ENCODE measurements at regions not wholly inside any gene's neighbourhood (a gene's known extent, or its start where the extent isn't known, plus 50 kb on each side); places are given as distances from the start of the nearest gene placed in this dataset.

DNA sequence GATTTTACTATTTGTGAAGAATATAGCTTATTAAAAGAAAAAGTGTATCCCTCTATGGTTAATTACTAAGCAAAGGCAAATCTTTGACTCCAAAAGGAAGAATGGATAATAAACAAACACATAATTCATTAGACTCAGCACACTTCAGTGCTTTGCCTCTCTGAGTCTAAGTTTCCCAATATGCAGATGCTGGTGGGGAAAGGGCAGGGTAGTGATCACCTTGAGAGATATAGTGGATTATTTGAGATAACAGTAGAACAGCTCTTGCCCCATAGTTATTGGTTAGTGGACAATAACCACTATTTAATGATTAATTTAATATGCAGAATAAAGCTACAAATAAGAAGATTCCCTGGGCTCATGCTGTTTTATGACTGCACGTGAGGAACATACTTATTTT, 98.2 kb upstream of the SLC8A1 start:
- Histone ChIP-seq H3K4me1 (no peaks in the 10 kb centered on the region), H3K9me3 (no peaks in the 10 kb centered on the region), H3K4me3 (no peak overlapping the region), H3K27me3 (no peaks in the 10 kb centered on the region), H3K27ac (no peak overlapping the region), H3K36me3 (no peaks in the 10 kb centered on the region)
- ATAC-seq, result no peak
- WGBS, 2 donors (ENCODE audit: low coverage in 1 of 2), result 91 to 100% methylated on average over 1 of the region's 1 CpG
- TF ChIP-seq, protein P1, sequence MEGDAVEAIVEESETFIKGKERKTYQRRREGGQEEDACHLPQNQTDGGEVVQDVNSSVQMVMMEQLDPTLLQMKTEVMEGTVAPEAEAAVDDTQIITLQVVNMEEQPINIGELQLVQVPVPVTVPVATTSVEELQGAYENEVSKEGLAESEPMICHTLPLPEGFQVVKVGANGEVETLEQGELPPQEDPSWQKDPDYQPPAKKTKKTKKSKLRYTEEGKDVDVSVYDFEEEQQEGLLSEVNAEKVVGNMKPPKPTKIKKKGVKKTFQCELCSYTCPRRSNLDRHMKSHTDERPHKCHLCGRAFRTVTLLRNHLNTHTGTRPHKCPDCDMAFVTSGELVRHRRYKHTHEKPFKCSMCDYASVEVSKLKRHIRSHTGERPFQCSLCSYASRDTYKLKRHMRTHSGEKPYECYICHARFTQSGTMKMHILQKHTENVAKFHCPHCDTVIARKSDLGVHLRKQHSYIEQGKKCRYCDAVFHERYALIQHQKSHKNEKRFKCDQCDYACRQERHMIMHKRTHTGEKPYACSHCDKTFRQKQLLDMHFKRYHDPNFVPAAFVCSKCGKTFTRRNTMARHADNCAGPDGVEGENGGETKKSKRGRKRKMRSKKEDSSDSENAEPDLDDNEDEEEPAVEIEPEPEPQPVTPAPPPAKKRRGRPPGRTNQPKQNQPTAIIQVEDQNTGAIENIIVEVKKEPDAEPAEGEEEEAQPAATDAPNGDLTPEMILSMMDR (IDR thresholded peaks at IDR 0.05), result no peak
- TF ChIP-seq POLR2AphosphoS5 (IDR thresholded peaks at IDR 0.05) (no peak), EP300 (IDR thresholded peaks at IDR 0.05) (no peak), POLR2A (IDR thresholded peaks at IDR 0.05) (no peak)

DNA sequence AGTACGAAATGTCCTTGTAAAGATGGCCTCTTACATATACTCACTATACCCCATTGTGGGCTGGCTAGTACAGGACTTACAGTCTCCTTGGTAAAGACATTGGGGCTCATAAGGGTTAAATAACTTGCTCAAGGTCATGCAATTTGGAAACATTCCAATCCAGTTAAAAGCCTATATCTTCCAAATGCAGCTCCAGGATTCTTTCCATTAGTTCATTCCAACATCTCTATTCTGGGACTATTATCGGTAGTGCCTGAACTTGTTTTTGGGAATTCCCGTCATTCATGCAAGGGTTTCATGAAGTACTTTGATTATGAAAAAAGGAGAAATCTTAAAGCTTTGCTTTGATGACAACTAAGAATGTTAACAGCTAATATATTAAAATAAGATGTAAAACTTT, 99.2 kb upstream of the SLC8A1 start:
- ATAC-seq, result no peak
- Histone ChIP-seq H3K4me1 (no peaks in the 10 kb centered on the region), H3K9me3 (no peaks in the 10 kb centered on the region), H3K27ac (no peak overlapping the region), H3K4me3 (no peak overlapping the region), H3K27me3 (no peaks in the 10 kb centered on the region), H3K36me3 (no peaks in the 10 kb centered on the region)
- TF ChIP-seq, protein P1 (IDR thresholded peaks at IDR 0.05), result no peak
- TF ChIP-seq POLR2AphosphoS5 (IDR thresholded peaks at IDR 0.05) (no peak), EP300 (IDR thresholded peaks at IDR 0.05) (no peak), POLR2A (IDR thresholded peaks at IDR 0.05) (no peak)
- 80 to 91% methylated on average over 2 to 3 of the region's 3 CpGs for WGBS, 2 donors (ENCODE audit: low coverage in 1 of 2)

DNA sequence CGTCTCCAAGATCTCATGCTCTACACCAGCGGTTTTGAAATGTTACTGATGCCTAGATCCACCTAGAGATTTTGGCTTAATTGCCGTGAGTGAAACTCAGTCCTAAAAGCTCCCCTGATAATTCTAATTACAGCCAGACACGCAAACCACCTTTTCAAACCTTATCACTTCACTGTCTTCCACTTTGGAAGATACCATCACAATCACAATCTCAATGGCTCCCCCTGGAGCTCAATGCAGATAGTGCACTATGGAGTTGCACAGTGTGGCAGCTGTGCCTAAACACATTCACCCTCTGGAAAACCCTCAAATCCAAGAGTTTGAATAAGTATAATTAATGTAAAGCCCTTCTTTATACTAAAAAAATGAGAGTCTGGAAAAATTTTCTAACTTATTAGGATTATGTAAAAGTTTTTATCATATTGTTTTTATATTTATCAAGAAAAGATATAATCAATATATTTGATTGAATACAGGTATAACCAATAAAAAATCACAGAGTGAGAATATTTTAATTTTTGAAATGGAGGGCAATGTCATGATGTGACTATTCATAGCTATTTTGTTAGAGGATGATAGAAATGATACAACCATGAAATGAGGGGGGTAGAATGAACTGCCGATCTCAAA, 102.9 kb upstream of the SLC8A1 start:
- no peaks in the 10 kb centered on the region for H3K36me3 ChIP-seq
- 75% methylated on average over 3 to 5 of the region's 5 CpGs for WGBS, 2 donors (ENCODE audit: low coverage in 1 of 2)
- no peak for TF ChIP-seq POLR2AphosphoS5 (IDR thresholded peaks at IDR 0.05)
- TF ChIP-seq, protein P1 (IDR thresholded peaks at IDR 0.05), result peak; percentile 73 to 89 (median 86)
- H3K9me3 ChIP-seq, result no peaks in the 10 kb centered on the region
- no peak overlapping the region for H3K4me3 ChIP-seq
- H3K27ac ChIP-seq, result no peak overlapping the region
- no peaks in the 10 kb centered on the region for H3K4me1 ChIP-seq
- H3K27me3 ChIP-seq, result no peaks in the 10 kb centered on the region
- ATAC-seq, result peak; percentile 74

DNA sequence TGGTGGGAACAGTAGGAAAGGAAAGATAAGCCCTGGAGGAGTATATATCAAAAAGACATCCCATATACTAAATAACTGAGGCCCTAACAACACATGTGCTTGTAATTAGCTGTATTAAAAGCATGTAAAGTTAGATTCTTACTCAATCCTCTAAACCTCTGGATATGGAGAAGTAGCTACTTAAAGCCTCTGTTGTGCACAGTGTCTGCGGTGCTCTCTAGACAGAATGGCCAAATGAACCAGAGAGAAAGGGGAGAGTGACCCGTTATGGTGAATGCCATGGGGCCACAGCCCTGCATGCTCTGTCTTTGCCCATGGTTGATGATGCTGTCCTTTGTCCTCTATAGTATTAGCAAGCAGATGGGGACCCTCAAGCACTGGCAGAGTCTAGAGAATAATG, 104.4 kb upstream of the SLC8A1 start:
- Histone ChIP-seq H3K36me3 (no peaks in the 10 kb centered on the region), H3K9me3 (no peaks in the 10 kb centered on the region), H3K4me1 (no peaks in the 10 kb centered on the region), H3K4me3 (no peak overlapping the region), H3K27ac (no peak overlapping the region), H3K27me3 (no peaks in the 10 kb centered on the region)
- 44 to 50% methylated on average over 2 of the region's 2 CpGs for WGBS, 2 donors (ENCODE audit: low coverage in 1 of 2)
- no peak for TF ChIP-seq POLR2AphosphoS5 (IDR thresholded peaks at IDR 0.05)
- TF ChIP-seq POLR2A (IDR thresholded peaks at IDR 0.05), result no peak
- TF ChIP-seq, protein P1 (IDR thresholded peaks at IDR 0.05), result no peak
- no peak for TF ChIP-seq EP300 (IDR thresholded peaks at IDR 0.05)
- ATAC-seq, result no peak

DNA sequence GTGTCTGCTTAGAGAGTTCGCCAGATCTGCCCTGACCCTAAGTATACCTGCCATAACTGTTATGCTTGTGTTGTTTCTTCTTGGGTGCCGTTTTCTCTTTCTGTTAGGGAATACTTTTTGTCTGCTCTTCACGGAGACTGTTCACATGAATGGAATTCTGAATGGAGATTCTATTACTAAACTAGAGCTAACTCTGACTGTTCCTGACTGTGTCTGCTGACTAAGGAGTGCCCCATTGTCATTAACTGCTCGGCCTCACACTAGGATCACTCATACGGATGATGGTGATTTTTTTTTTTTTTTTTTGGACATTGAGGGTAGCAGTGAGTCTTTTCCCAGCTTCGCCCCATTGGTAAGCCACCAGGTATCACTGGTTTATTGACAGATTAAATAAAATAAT, 104.8 kb upstream of the SLC8A1 start:
- TF ChIP-seq EP300 (IDR thresholded peaks at IDR 0.05) (no peak), POLR2AphosphoS5 (IDR thresholded peaks at IDR 0.05) (no peak), POLR2A (IDR thresholded peaks at IDR 0.05) (no peak)
- TF ChIP-seq, protein P1 (IDR thresholded peaks at IDR 0.05), result no peak
- 79 to 93% methylated on average over 3 to 5 of the region's 6 CpGs for WGBS, 2 donors (ENCODE audit: low coverage in 1 of 2)
- no peaks in the 10 kb centered on the region for H3K27me3 ChIP-seq
- H3K4me3 ChIP-seq, result no peak overlapping the region
- no peak overlapping the region for H3K27ac ChIP-seq
- H3K4me1 ChIP-seq, result no peaks in the 10 kb centered on the region
- H3K36me3 ChIP-seq, result no peaks in the 10 kb centered on the region
- H3K9me3 ChIP-seq, result no peaks in the 10 kb centered on the region
- ATAC-seq, result no peak
